A673 (cell line): ENCODE measurements at regions not wholly inside any gene's neighbourhood (a gene's known extent, or its start where the extent isn't known, plus 50 kb on each side); places are given as distances from the start of the nearest gene placed in this dataset.

Source experiments
- CTCF ChIP-seq: fragments of 300-800, 200-600 bp; sonication (generic); conservative IDR thresholded peaks from 2 replicates; pipeline ENCODE4 v1.5.1; 2017; ENCODE audit warnings: low read depth, mild to moderate bottlenecking, antibody characterized with exemption, low read length, moderate library complexity, mixed read lengths
- EZH2 ChIP-seq: fragments of 200-600 bp; sonication (generic); IDR thresholded peaks from 2 replicates; pipeline ENCODE4 v1.6.1; 2017; ENCODE audit warnings: borderline replicate concordance, low read depth, mild to moderate bottlenecking, mixed read lengths, antibody characterized with exemption, low read length; ENCODE audit not compliant: poor library complexity, severe bottlenecking

GRCh38 chr1:19024532-19024931 lies 68.1 kb upstream of the IFFO2 start:
- no peak for TF ChIP-seq EZH2
- TF ChIP-seq CTCF: no peak
